H1 (cell line): ENCODE measurements at regions not wholly inside any gene's neighbourhood (a gene's known extent, or its start where the extent isn't known, plus 50 kb on each side); places are given as distances from the start of the nearest gene placed in this dataset.

Experiments used
- EZH2 ChIP-seq: fragments of 200-600 bp; sonication (generic); IDR thresholded peaks from 2 replicates; pipeline ENCODE4 v1.7.1; 2012; ENCODE audit warnings: low read depth, mild to moderate bottlenecking, moderate library complexity, low read length, inconsistent platforms; ENCODE audit not compliant: severe bottlenecking
- KDM1A ChIP-seq: fragments of 200-600, 300-600 bp; sonication (generic); IDR thresholded peaks from 2 replicates; pipeline ENCODE4 v1.7.1; 2016; ENCODE audit warnings: mild to moderate bottlenecking, low read length, borderline replicate concordance
- RNF2 ChIP-seq: fragments of 200-900, 300-1000 bp; sonication (generic); IDR thresholded peaks from 2 replicates; pipeline ENCODE4 v1.7.1; 2016; ENCODE audit warnings: borderline replicate concordance, low read depth, mild to moderate bottlenecking, antibody characterized with exemption, low read length; ENCODE audit not compliant: poor library complexity, severe bottlenecking; ENCODE audit errors: missing control alignments
- SRF ChIP-seq: IDR thresholded peaks from 2 replicates; pipeline ENCODE4 v1.6.1; 2011; ENCODE audit warnings: mild to moderate bottlenecking, low read depth, low read length, moderate library complexity
- TAF7 ChIP-seq: optimal IDR thresholded peaks from 2 replicates; pipeline ENCODE3; 2011; ENCODE audit warnings: low read depth, mild to moderate bottlenecking, inconsistent platforms, low read length, moderate library complexity, borderline replicate concordance
- TF ChIP-seq, protein P1 (sequence below), 3 experiments: IDR thresholded peaks; 1 replicate in 2 of 3; 2 replicates in 1 of 3; pipeline versions ENCODE4 v1.5.1 to v1.6.1; 2011; ENCODE audit warnings: low read length in 3 of 3, mild to moderate bottlenecking in 3 of 3, inconsistent platforms in 2 of 3, low read depth in 1 of 3, moderate library complexity in 1 of 3; ENCODE audit not compliant: insufficient read depth in 1 of 3; ENCODE audit errors: control extremely low read depth in 1 of 3

DNA sequence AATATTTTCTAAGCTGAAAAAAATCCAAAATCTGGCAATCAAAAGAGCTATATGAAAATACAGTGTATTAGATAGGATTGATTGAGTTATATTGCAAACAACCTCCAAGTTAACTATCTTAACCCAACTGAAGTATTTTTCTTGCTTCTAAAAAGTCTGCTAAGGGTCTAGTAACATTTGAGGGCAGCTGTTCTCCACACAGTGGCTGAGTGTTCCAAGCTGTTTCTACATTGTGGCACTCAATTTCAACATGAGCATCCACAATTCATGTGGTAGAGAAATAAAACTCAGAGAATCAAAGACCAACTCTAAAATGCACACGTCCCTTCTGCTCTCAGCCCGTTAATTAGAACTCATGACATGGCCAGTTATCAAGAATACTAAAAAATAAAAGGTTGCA lies 340.0 kb downstream of the C12orf50 start (continued):
- TF ChIP-seq, protein P1, sequence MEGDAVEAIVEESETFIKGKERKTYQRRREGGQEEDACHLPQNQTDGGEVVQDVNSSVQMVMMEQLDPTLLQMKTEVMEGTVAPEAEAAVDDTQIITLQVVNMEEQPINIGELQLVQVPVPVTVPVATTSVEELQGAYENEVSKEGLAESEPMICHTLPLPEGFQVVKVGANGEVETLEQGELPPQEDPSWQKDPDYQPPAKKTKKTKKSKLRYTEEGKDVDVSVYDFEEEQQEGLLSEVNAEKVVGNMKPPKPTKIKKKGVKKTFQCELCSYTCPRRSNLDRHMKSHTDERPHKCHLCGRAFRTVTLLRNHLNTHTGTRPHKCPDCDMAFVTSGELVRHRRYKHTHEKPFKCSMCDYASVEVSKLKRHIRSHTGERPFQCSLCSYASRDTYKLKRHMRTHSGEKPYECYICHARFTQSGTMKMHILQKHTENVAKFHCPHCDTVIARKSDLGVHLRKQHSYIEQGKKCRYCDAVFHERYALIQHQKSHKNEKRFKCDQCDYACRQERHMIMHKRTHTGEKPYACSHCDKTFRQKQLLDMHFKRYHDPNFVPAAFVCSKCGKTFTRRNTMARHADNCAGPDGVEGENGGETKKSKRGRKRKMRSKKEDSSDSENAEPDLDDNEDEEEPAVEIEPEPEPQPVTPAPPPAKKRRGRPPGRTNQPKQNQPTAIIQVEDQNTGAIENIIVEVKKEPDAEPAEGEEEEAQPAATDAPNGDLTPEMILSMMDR (IDR thresholded peaks at IDR 0.05; ENCODE audit: control extremely low read depth in 1 of 3, insufficient read depth in 1 of 3, low read depth in 1 of 3, low read length in 3 of 3): no peak
- TF ChIP-seq TAF7 (no peak), KDM1A (no peak), RNF2 (no peak), SRF (no peak), EZH2 (no peak)
